ENCODE measurements at regions not wholly inside any gene's neighbourhood (a gene's known extent, or its start where the extent isn't known, plus 50 kb on each side); places are given as distances from the start of the nearest gene placed in this dataset.

DNA sequence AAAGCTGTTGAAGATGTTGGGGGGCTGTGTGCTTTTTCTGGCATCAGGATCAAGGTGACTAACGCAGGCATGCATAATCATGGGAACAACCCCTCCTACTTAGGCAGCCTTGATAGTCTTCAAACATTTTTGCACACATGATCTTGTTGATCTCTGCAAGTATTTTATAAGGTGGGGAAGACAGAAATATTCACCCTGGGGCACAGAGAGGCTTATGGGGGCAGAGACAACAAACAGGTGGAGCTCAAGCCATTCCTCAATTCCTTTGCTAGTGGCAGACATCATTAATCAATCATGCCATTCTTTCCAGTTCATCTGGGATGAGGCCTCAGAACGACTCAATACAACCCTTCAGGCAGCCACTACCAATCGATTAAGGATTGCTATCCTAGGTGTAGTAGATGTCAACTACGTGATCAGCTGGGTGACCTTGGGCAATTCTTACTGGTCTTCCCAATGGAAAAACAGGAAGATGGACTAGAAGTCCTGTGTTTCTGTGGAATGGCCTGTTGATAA lies 110.3 kb upstream of the SMAD3 start:
- TF ChIP-seq GATA2 (IDR thresholded peaks at IDR 0.05; ENCODE audit: low read depth, low read length): no peak
- TF ChIP-seq GATA3 (IDR thresholded peaks at IDR 0.05; ENCODE audit: low read depth, low read length): no peak
